ENCODE measurements at regions not wholly inside any gene's neighbourhood (a gene's known extent, or its start where the extent isn't known, plus 50 kb on each side); places are given as distances from the start of the nearest gene placed in this dataset.

DNA sequence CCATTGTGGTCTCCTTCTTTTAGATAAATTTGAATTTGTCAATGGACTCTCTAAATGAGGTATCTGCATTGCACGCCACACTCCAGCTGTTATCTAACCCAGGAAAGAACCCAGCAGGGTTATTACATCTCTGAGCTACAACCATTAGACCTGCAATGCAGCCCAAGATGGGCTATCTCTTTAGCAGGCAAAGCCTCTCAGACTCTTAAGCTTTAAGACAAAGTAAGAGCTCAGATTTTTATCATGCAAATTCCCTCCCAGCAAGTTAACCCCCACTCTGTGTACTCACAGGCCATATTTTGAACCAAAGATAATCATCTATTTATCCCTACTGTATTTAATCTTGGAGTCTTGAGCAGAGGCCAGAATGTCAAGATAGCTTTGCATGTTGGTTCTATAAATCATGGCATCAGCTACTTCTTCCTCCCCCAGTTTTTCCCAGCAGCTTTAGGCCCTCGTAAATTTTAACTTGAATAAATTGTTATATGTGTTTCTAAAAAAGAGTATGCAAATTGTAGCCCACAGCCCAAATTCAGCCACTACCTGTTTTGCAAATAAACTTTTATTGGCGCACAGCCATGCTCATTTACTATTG is 273.7 kb upstream of the PKDCC start:
- no peak overlapping the region for H3K27ac Mint-ChIP-seq
- peaks cover 15% of the 10 kb centered on the region for H3K27me3 Mint-ChIP-seq
- H3K4me3 Mint-ChIP-seq, result no peak overlapping the region
- H3K9me3 Mint-ChIP-seq (ENCODE audit: low read depth), result no peaks in the 10 kb centered on the region
- H3K36me3 Mint-ChIP-seq, result no peaks in the 10 kb centered on the region
- no peaks in the 10 kb centered on the region for H3K4me1 Mint-ChIP-seq (ENCODE audit: low read depth)

DNA sequence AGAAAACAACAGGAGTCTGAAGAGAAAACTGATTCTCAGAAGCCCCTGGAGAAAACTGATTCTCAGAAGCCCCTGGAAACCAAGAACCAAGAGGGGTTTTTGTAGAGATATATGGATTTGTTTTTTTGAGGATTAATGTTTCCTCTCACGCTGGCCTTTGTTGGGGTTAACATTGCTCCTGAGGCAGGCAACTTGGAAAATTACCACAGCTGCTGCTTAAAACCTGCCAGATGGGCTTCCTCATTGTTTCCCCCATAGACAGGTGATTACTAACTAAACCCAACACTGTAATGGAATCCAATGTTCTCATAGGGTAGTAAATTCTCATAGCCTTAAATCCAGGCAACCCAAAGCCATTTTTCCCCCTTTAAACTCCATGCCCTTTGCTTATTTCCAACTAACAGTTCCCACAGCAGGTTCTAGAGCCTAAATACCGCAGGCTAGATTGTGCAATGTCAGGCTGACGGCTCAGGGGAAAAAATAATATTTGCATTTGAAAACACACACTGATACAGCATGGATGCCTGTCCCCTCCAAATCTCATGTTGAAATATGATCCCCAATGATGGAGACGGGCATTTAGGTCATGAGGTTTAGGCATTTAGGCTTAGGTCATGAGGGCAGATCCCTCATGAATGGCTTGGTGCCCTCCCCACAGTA is 272.3 kb upstream of the PKDCC start:
- H3K9me3 Mint-ChIP-seq (ENCODE audit: low read depth), result no peaks in the 10 kb centered on the region
- H3K27me3 Mint-ChIP-seq, result peaks cover 6% of the 10 kb centered on the region
- no peak overlapping the region for H3K4me3 Mint-ChIP-seq
- no peak overlapping the region for H3K27ac Mint-ChIP-seq
- no peaks in the 10 kb centered on the region for H3K4me1 Mint-ChIP-seq (ENCODE audit: low read depth)
- no peaks in the 10 kb centered on the region for H3K36me3 Mint-ChIP-seq

DNA sequence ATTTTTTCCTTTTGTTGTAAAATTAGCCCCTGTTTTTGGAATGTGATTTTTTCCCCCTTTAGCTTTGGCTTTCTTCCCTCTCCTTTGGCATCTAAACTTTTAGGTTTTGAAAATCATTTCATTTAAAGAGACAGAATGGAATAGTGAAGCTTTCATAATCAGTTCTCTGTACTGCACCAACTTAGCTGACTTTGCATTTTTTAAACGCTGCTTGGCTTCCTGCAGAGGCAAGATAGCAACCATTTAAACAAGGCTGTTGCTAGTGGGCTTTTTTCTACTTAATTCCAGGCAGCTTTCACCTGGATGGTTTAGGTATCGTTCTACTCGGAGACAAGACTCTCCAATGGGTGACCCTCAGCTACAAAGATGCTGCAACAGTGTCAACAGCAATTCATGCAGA is 267.9 kb upstream of the PKDCC start:
- Mint-ChIP-seq H3K4me1 (ENCODE audit: low read depth) (no peaks in the 10 kb centered on the region), H3K9me3 (ENCODE audit: low read depth) (no peaks in the 10 kb centered on the region), H3K27ac (no peak overlapping the region), H3K36me3 (no peaks in the 10 kb centered on the region), H3K4me3 (no peak overlapping the region), H3K27me3 (peaks cover 2% of the 10 kb centered on the region)

DNA sequence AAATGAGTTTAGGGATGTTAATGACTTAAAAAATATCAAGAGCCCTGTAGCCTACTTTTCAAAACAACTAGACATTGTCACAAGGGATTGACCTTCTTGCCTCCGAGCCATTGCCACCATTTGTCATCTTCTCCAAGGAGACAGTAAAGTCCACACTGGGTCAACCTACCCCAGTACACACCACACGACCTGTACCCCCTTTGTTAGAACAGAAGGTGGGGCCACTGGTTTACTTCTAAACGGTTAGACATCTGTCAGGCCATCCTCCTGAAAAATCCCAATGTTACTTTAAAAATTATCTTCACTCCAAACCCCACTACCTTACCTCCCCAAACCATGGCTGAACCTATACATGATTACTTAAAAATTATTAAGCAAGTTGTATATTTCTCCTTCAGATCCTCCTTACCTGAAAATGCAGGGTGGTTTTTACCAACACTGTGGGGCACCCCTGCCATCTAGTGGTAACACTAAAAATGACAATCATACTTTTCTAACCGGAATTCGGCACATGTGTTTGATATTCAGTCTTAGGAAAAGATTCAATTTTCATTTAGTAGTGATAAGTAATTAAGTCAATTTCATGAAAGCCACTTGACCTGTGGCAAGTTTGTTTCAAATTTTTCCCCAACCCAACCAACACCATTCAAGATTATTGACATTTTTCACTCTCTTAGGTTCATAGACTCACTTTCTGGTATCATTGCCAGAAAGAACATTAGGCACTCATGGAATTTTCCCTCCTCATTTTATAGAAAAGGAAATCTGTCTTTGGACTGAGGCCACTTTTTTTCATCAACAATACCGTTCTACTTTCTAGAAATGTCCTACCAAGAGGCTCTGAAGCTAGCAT is 265.3 kb upstream of the PKDCC start:
- no peak overlapping the region for H3K4me3 Mint-ChIP-seq
- H3K27me3 Mint-ChIP-seq, result peaks cover 1% of the 10 kb centered on the region
- no peaks in the 10 kb centered on the region for H3K36me3 Mint-ChIP-seq
- H3K27ac Mint-ChIP-seq, result no peak overlapping the region
- no peaks in the 10 kb centered on the region for H3K4me1 Mint-ChIP-seq (ENCODE audit: low read depth)
- no peaks in the 10 kb centered on the region for H3K9me3 Mint-ChIP-seq (ENCODE audit: low read depth)

DNA sequence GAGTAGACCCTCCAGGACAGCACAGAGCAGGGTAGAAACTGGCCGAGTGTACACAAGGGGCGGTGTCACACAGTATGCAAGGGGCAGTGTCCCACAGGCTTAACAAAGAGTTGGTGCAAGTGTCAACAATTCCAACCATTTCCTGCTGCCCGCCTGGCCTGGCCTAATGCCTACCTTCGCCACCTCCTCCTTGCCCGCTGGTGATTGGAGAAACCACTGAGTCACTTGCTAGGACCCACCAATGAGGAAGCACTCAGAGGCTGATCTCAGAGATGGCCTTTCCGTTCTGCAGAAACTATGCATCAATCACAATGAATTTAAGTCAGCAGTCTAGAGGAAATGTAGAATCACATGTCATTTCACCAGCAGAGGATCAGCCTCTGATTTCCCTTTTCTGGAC is 263.3 kb upstream of the PKDCC start:
- no peaks in the 10 kb centered on the region for H3K36me3 Mint-ChIP-seq
- H3K9me3 Mint-ChIP-seq (ENCODE audit: low read depth), result no peaks in the 10 kb centered on the region
- H3K4me3 Mint-ChIP-seq, result no peak overlapping the region
- H3K4me1 Mint-ChIP-seq (ENCODE audit: low read depth), result no peaks in the 10 kb centered on the region
- peaks cover 3% of the 10 kb centered on the region for H3K27me3 Mint-ChIP-seq
- no peak overlapping the region for H3K27ac Mint-ChIP-seq

DNA sequence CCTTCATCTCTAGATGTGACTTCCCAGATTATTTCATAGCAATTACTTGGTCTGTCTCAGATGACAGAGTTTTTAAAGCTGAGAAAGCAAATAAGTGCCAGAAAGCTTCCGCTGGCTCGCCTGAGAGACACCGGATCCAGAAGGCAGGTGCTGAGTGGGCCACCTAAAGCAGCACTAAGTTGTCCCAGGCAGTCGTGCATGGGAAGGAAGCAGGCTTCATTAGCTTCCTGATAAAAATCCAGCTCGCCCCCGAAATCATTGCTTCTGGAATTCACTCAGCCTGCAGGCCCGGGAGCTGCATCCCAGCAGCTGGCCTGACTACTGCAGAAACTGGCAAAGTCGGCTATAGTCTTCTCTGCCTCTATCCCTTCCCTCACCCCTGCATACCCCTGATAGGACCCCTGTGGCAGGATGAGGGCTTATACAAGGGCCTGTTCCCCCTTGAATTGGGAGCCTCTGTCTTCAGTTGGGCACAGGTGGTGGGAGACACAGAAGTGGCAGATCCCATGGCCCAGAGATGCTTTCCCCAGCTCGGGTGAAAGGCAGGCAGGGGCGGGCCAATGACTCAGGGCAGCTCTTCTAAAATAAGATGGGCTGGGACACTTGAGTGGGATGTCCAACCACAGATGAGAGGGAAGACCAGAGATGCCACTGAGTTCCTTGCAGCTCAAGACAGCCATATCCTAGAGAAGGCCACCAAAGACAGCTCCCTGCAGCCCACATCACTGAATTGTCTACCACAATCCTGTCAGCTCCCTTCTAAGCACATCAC is 262.4 kb upstream of the PKDCC start:
- Mint-ChIP-seq H3K27ac (no peak overlapping the region), H3K36me3 (no peaks in the 10 kb centered on the region), H3K4me1 (ENCODE audit: low read depth) (no peaks in the 10 kb centered on the region), H3K27me3 (peaks cover 3% of the 10 kb centered on the region), H3K9me3 (ENCODE audit: low read depth) (no peaks in the 10 kb centered on the region), H3K4me3 (no peak overlapping the region)

DNA sequence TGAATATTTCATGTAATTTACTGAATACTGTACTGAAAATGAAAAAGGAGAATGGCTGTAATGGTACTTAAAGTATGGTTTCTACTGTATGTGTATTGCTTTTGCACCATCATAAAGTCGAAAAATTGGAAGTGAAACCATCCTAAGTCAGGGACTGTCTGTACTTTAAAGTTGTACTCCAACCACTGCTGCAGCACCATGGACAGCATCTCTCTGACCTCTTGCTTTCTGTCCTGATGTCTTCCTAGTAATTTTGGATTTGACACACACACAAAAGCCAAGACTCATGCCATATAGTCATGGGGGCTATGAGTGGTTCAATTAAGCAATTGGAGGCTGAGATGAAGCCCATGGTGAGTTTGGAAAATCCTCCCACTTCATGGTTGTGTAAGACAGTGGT is 256.3 kb upstream of the PKDCC start:
- peaks cover 16% of the 10 kb centered on the region for H3K27me3 Mint-ChIP-seq
- no peak overlapping the region for H3K4me3 Mint-ChIP-seq
- H3K27ac Mint-ChIP-seq, result no peak overlapping the region
- H3K4me1 Mint-ChIP-seq (ENCODE audit: low read depth), result no peaks in the 10 kb centered on the region
- H3K36me3 Mint-ChIP-seq, result no peaks in the 10 kb centered on the region
- peaks cover 6% of the 10 kb centered on the region for H3K9me3 Mint-ChIP-seq (ENCODE audit: low read depth)

DNA sequence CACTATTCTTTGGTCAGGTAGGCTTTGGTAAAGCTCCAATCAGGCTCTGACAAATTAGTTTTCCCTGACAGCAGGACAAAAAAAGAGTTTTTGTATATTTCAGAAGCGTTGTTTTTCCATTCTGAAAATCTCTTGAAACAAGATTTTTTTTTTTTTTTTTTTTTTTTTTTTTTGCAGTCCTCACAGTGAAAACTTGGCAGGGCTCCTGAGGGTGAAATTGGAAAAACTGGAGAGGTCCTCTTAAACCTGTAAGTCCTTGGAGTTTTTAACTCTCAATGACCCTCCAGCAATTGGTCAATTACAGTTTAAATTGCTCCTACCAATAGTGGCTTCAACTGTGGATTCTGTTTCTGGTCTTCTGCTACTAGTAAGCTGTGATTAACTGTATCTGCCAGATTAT is 244.5 kb upstream of the PKDCC start:
- Mint-ChIP-seq H3K27ac (no peak overlapping the region), H3K36me3 (peaks cover 3% of the 10 kb centered on the region), H3K9me3 (ENCODE audit: low read depth) (peaks cover 21% of the 10 kb centered on the region), H3K4me1 (ENCODE audit: low read depth) (no peaks in the 10 kb centered on the region), H3K4me3 (no peak overlapping the region), H3K27me3 (peaks cover 31% of the 10 kb centered on the region)

DNA sequence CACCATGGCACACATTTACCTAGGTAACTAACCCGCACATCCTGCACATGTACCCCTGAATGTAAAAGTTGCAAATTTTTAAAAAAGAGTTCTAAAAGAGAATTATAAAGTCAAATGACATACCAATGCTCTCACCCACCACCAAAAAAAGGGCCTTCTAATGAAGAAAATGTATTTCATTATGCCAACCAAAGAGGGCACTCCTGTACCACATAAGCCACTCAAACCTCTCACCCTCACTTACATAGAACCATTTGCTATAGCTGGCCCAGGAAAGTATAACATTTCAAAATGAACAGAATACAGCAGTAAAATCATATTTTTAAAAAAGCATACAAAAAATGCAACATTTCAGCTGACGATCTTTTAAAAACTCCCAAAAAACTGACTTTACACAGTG is 241.5 kb upstream of the PKDCC start:
- peaks cover 15% of the 10 kb centered on the region for H3K9me3 Mint-ChIP-seq (ENCODE audit: low read depth)
- no peaks in the 10 kb centered on the region for H3K4me1 Mint-ChIP-seq (ENCODE audit: low read depth)
- H3K36me3 Mint-ChIP-seq, result peaks cover 3% of the 10 kb centered on the region
- peaks cover 33% of the 10 kb centered on the region for H3K27me3 Mint-ChIP-seq
- H3K4me3 Mint-ChIP-seq, result no peak overlapping the region
- no peak overlapping the region for H3K27ac Mint-ChIP-seq

DNA sequence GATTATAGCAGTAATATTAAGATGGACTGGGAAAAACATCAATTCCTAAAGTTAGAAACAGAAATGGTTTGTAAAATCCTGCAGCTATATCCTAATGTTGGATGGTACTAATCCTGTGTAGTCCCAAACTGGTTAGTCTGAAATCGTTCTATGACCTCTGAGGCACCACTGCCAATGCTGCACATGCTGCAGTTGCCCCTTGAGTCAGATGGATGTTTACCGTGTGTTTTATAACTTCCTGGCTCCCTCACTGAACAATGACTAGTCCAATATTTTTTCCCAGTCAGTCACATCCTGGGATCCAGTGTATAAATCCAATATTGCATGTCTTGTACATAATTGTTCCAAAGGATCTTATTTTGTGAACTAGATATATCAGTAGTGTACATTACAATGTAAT is 226.7 kb upstream of the PKDCC start:
- no peak overlapping the region for H3K4me3 Mint-ChIP-seq
- H3K36me3 Mint-ChIP-seq, result peaks cover 5% of the 10 kb centered on the region
- H3K9me3 Mint-ChIP-seq (ENCODE audit: low read depth), result peaks cover 10% of the 10 kb centered on the region
- no peak overlapping the region for H3K27ac Mint-ChIP-seq
- H3K4me1 Mint-ChIP-seq (ENCODE audit: low read depth), result no peaks in the 10 kb centered on the region
- peaks cover 22% of the 10 kb centered on the region for H3K27me3 Mint-ChIP-seq

DNA sequence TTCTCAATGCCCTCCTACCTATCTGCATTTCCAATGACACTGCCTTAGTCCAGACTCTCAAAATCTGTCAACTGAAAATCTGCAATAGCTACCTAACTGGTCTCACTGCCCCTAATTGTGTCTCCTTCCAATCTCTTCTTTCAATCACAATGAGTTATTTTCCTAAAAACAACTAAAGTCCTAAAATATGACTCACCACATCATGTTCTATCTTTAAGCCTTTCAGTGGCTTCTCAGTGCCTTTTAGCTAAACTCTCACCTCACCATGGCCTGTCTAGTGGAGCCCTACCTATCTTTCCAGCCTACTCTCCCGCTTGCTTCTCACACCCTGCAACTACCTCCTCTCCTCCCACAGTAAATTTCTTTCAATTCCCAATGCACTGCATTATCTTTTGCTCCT is 220.9 kb upstream of the PKDCC start:
- Mint-ChIP-seq H3K27me3 (peaks cover 8% of the 10 kb centered on the region), H3K27ac (no peak overlapping the region), H3K9me3 (ENCODE audit: low read depth) (no peaks in the 10 kb centered on the region), H3K4me3 (no peak overlapping the region), H3K36me3 (no peaks in the 10 kb centered on the region), H3K4me1 (ENCODE audit: low read depth) (no peaks in the 10 kb centered on the region)

DNA sequence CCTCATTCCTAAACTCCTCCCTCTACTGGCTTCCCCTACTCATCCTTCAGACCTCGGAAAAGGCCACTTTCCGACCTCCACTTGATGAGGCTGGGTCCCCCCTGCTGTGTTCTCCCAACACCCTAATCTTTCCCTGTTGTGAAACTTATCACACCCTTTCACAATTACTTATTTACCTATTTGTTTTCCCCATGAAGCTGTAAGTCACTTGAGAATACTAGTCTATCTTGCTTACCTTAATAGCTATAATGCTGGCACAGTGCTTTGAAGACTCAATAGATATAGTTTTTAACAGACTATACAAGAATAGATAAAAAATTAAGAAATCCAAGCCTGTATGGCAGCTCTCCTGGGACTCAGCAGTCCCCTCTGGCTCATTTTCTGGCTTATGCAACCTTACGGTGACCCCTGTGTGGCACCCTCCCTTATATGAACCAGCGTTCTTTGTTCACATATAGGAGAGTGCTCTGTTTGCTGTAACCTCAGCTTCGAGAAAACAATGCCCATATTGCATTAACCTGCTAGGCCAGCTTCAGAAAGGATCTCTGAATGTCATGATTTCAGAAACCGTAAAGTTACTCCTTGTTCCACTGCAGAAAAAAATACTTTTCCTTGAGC is 220.4 kb upstream of the PKDCC start:
- no peaks in the 10 kb centered on the region for H3K36me3 Mint-ChIP-seq
- no peaks in the 10 kb centered on the region for H3K9me3 Mint-ChIP-seq (ENCODE audit: low read depth)
- H3K4me1 Mint-ChIP-seq (ENCODE audit: low read depth), result no peaks in the 10 kb centered on the region
- H3K27ac Mint-ChIP-seq, result no peak overlapping the region
- H3K4me3 Mint-ChIP-seq, result no peak overlapping the region
- H3K27me3 Mint-ChIP-seq, result peaks cover 8% of the 10 kb centered on the region

DNA sequence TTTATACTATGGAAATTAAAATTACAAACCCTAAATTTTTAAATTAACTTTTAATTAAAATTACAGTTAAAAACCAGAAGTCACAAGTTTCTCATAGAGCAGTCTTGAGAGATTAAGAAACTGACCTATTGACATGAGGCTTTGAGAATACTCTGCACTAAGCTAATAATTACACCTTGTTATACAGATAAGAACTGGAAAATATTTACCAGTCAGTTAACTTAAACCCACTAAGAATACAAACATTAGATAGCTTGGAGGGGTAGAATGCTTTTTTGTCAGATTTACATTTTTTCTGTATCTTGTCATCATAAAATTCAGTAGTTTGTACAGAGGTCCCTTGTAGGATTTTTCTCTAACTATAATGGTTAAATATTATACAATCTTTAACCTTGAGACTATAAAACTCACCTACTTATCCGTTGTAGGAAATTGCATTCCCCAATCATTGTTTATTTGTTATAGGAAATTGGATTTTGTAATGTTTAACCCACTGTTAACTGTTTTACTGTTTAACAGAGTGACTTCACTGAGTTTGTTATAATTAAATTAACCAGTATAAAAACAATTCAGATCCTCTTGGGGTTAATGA is 219.7 kb upstream of the PKDCC start:
- Mint-ChIP-seq H3K36me3 (no peaks in the 10 kb centered on the region), H3K9me3 (ENCODE audit: low read depth) (no peaks in the 10 kb centered on the region), H3K27me3 (peaks cover 12% of the 10 kb centered on the region), H3K4me1 (ENCODE audit: low read depth) (no peaks in the 10 kb centered on the region), H3K27ac (no peak overlapping the region), H3K4me3 (no peak overlapping the region)

DNA sequence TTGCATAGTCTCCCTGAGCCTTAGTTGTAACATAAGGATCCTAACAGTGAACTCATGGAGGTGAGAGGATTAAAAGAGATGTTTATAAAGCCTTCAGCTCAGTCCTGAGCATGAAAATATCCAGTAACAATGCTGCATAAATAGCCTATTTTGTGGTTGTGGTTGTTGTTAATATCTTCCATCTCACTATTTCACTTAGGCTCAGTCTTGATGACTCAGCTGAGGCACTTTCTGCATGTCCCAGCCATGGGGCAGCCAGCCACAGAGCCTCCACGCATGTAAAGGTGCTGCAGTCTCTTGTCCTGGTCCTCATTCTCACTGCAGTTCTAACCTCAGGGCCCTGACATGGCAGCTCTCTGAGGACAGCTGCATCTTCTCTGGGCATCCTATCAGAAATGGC is 218.8 kb upstream of the PKDCC start:
- Mint-ChIP-seq H3K4me3 (no peak overlapping the region), H3K4me1 (ENCODE audit: low read depth) (no peaks in the 10 kb centered on the region), H3K9me3 (ENCODE audit: low read depth) (no peaks in the 10 kb centered on the region), H3K27ac (no peak overlapping the region), H3K27me3 (peaks cover 14% of the 10 kb centered on the region), H3K36me3 (no peaks in the 10 kb centered on the region)
